ENCODE measurements at regions not wholly inside any gene's neighbourhood (a gene's known extent, or its start where the extent isn't known, plus 50 kb on each side); places are given as distances from the start of the nearest gene placed in this dataset.

- no peak for ATAC-seq (ENCODE audit: low read depth)
- H3K36me3 Mint-ChIP-seq = no peaks in the 10 kb centered on the region
- no peak overlapping the region for H3K4me3 Mint-ChIP-seq
- POLR2A ChIA-PET = no interaction called here
- peaks cover 4% of the 10 kb centered on the region for H3K9me3 Mint-ChIP-seq
- no peaks in the 10 kb centered on the region for H3K27me3 Mint-ChIP-seq
- no peak for DNase-seq
- H3K27ac Mint-ChIP-seq = no peak overlapping the region
- H3K4me1 Mint-ChIP-seq = peaks cover 17% of the 10 kb centered on the region
Measured at GRCh38 chrX:39626749-39627148, 471.0 kb downstream of the BCOR start.

GRCh38 chrX:39627257-39627656 lies 470.5 kb downstream of the BCOR start:
- Mint-ChIP-seq H3K9me3 (peaks cover 1% of the 10 kb centered on the region), H3K27ac (no peak overlapping the region), H3K4me1 (peaks cover 17% of the 10 kb centered on the region), H3K27me3 (no peaks in the 10 kb centered on the region), H3K4me3 (no peak overlapping the region), H3K36me3 (no peaks in the 10 kb centered on the region)
- DNase-seq (no peak), ATAC-seq (ENCODE audit: low read depth) (no peak)
- POLR2A ChIA-PET = no interaction called here

- POLR2A ChIA-PET = no interaction called here
Measured at GRCh38 chrX:39629001-39629400, 468.8 kb downstream of the BCOR start.

GRCh38 chrX:39630344-39630743 lies 467.4 kb downstream of the BCOR start:
- H3K36me3 Mint-ChIP-seq = no peaks in the 10 kb centered on the region
- no peak for DNase-seq
- H3K9me3 Mint-ChIP-seq = no peaks in the 10 kb centered on the region
- H3K4me1 Mint-ChIP-seq = peaks cover 17% of the 10 kb centered on the region
- H3K4me3 Mint-ChIP-seq = no peak overlapping the region
- no peak overlapping the region for H3K27ac Mint-ChIP-seq
- no peaks in the 10 kb centered on the region for H3K27me3 Mint-ChIP-seq
- ATAC-seq (ENCODE audit: low read depth) = no peak
- POLR2A ChIA-PET = interaction anchor here (0.6 kb wide), 1 partner anchor 1132 kb away, joined by 3 read pairs; no protein-coding TSS in a partner anchor

More at GRCh38 chrX:39629001-39629400, 468.8 kb downstream of the BCOR start:
- ATAC-seq (ENCODE audit: low read depth) (no peak), DNase-seq (no peak)
- no peaks in the 10 kb centered on the region for H3K36me3 Mint-ChIP-seq
- H3K4me1 Mint-ChIP-seq = peaks cover 17% of the 10 kb centered on the region
- H3K4me3 Mint-ChIP-seq = no peak overlapping the region
- no peak overlapping the region for H3K27ac Mint-ChIP-seq
- H3K27me3 Mint-ChIP-seq = no peaks in the 10 kb centered on the region
- peaks cover 1% of the 10 kb centered on the region for H3K9me3 Mint-ChIP-seq

- Mint-ChIP-seq H3K27ac (no peak overlapping the region), H3K4me1 (peaks cover 17% of the 10 kb centered on the region), H3K4me3 (no peak overlapping the region), H3K36me3 (no peaks in the 10 kb centered on the region), H3K27me3 (no peaks in the 10 kb centered on the region), H3K9me3 (no peaks in the 10 kb centered on the region)
- ATAC-seq (ENCODE audit: low read depth) = no peak
- no peak for DNase-seq
- POLR2A ChIA-PET = no interaction called here
Measured at GRCh38 chrX:39631276-39632229, 466.2 kb downstream of the BCOR start.

- ATAC-seq (ENCODE audit: low read depth) = no peak
Measured at GRCh38 chrX:39633293-39633692, 464.5 kb downstream of the BCOR start.

GRCh38 chrX:39636481-39636880 lies 461.3 kb downstream of the BCOR start:
- Mint-ChIP-seq H3K27me3 (no peaks in the 10 kb centered on the region), H3K4me3 (no peak overlapping the region), H3K36me3 (no peaks in the 10 kb centered on the region), H3K9me3 (no peaks in the 10 kb centered on the region), H3K4me1 (no peaks in the 10 kb centered on the region), H3K27ac (no peak overlapping the region)
- DNase-seq (no peak), ATAC-seq (ENCODE audit: low read depth) (no peak)
- POLR2A ChIA-PET = no interaction called here

More at GRCh38 chrX:39633293-39633692, 464.5 kb downstream of the BCOR start:
- Mint-ChIP-seq H3K4me1 (peaks cover 10% of the 10 kb centered on the region), H3K4me3 (no peak overlapping the region), H3K36me3 (no peaks in the 10 kb centered on the region), H3K9me3 (no peaks in the 10 kb centered on the region), H3K27me3 (no peaks in the 10 kb centered on the region), H3K27ac (no peak overlapping the region)
- POLR2A ChIA-PET = no interaction called here
- no peak for DNase-seq

- no peaks in the 10 kb centered on the region for H3K27me3 Mint-ChIP-seq
- no peaks in the 10 kb centered on the region for H3K36me3 Mint-ChIP-seq
- ATAC-seq (ENCODE audit: low read depth) (no peak), DNase-seq (no peak)
- POLR2A ChIA-PET = no interaction called here
- H3K27ac Mint-ChIP-seq = no peak overlapping the region
- H3K4me1 Mint-ChIP-seq = no peaks in the 10 kb centered on the region
- no peak overlapping the region for H3K4me3 Mint-ChIP-seq
- no peaks in the 10 kb centered on the region for H3K9me3 Mint-ChIP-seq
Measured at GRCh38 chrX:39638526-39638925, 459.2 kb downstream of the BCOR start.

GRCh38 chrX:39639871-39640270 lies 457.9 kb downstream of the BCOR start:
- no peak for DNase-seq
- Mint-ChIP-seq H3K27me3 (no peaks in the 10 kb centered on the region), H3K4me1 (no peaks in the 10 kb centered on the region), H3K27ac (no peak overlapping the region), H3K36me3 (no peaks in the 10 kb centered on the region), H3K4me3 (no peak overlapping the region), H3K9me3 (no peaks in the 10 kb centered on the region)
- ATAC-seq (ENCODE audit: low read depth) = no peak
- POLR2A ChIA-PET = no interaction called here

- POLR2A ChIA-PET = no interaction called here
- no peak overlapping the region for H3K27ac Mint-ChIP-seq
- peaks cover under 1% of the 10 kb centered on the region for H3K36me3 Mint-ChIP-seq
Measured at GRCh38 chrX:39640866-39641265, 456.9 kb downstream of the BCOR start.

GRCh38 chrX:39642071-39642470 lies 455.7 kb downstream of the BCOR start:
- H3K36me3 Mint-ChIP-seq = peaks cover 1% of the 10 kb centered on the region
- ATAC-seq (ENCODE audit: low read depth) = no peak
- H3K4me1 Mint-ChIP-seq = no peaks in the 10 kb centered on the region
- POLR2A ChIA-PET = no interaction called here
- H3K27me3 Mint-ChIP-seq = no peaks in the 10 kb centered on the region
- H3K27ac Mint-ChIP-seq = no peak overlapping the region
- H3K4me3 Mint-ChIP-seq = no peak overlapping the region
- no peaks in the 10 kb centered on the region for H3K9me3 Mint-ChIP-seq
- no peak for DNase-seq

More at GRCh38 chrX:39640866-39641265, 456.9 kb downstream of the BCOR start:
- DNase-seq (no peak), ATAC-seq (ENCODE audit: low read depth) (no peak)
- H3K9me3 Mint-ChIP-seq = no peaks in the 10 kb centered on the region
- no peaks in the 10 kb centered on the region for H3K27me3 Mint-ChIP-seq
- H3K4me3 Mint-ChIP-seq = no peak overlapping the region
- no peaks in the 10 kb centered on the region for H3K4me1 Mint-ChIP-seq

GRCh38 chrX:39643550-39643949 lies 454.2 kb downstream of the BCOR start:
- H3K4me1 Mint-ChIP-seq = no peaks in the 10 kb centered on the region
- no peaks in the 10 kb centered on the region for H3K9me3 Mint-ChIP-seq
- DNase-seq (no peak), ATAC-seq (ENCODE audit: low read depth) (no peak)
- H3K27ac Mint-ChIP-seq = no peak overlapping the region
- POLR2A ChIA-PET = no interaction called here
- no peaks in the 10 kb centered on the region for H3K27me3 Mint-ChIP-seq
- peaks cover 1% of the 10 kb centered on the region for H3K36me3 Mint-ChIP-seq
- no peak overlapping the region for H3K4me3 Mint-ChIP-seq

GRCh38 chrX:39645178-39645895 lies 452.4 kb downstream of the BCOR start:
- no peak for DNase-seq
- peaks cover 1% of the 10 kb centered on the region for H3K36me3 Mint-ChIP-seq
- no peaks in the 10 kb centered on the region for H3K9me3 Mint-ChIP-seq
- POLR2A ChIA-PET = no interaction called here
- ATAC-seq (ENCODE audit: low read depth) = no peak
- H3K27ac Mint-ChIP-seq = no peak overlapping the region
- H3K27me3 Mint-ChIP-seq = no peaks in the 10 kb centered on the region
- no peaks in the 10 kb centered on the region for H3K4me1 Mint-ChIP-seq
- H3K4me3 Mint-ChIP-seq = no peak overlapping the region
